Fibroblast of skin of right quadriceps (primary cell): ENCODE measurements at regions not wholly inside any gene's neighbourhood (a gene's known extent, or its start where the extent isn't known, plus 50 kb on each side); places are given as distances from the start of the nearest gene placed in this dataset.
"Not testable (repeated sequence)": the region's sequence is repeated elsewhere in the genome, so short reads cannot be mapped to it uniquely, and the experiment has no call there.

Experiments used
- DNase-seq: peaks from one replicate; pipeline ENCODE4 v3.0.0-alpha.2; 2013

- DNase-seq: peak; percentile 83
These were observed 128.8 kb downstream of the LMNTD1 start for GRCh38 chr12:25424211-25424731.

GRCh38 chr12:25423355-25424050, 129.6 kb downstream of the LMNTD1 start:
- no peak for DNase-seq

- no peak for DNase-seq
These were observed 130.8 kb downstream of the LMNTD1 start for GRCh38 chr12:25422241-25422640.

GRCh38 chr12:25421651-25422167, 131.4 kb downstream of the LMNTD1 start:
- peak; percentile 49 for DNase-seq

GRCh38 chr12:25420116-25420515, 133.0 kb downstream of the LMNTD1 start:
- no peak for DNase-seq

- DNase-seq: no peak
These were observed 133.5 kb downstream of the LMNTD1 start for GRCh38 chr12:25419595-25419994.

GRCh38 chr12:25417071-25417470, 136.0 kb downstream of the LMNTD1 start:
- peak; percentile 42 for DNase-seq

- DNase-seq: no peak
These were observed 136.6 kb downstream of the LMNTD1 start for GRCh38 chr12:25416516-25416915.

- DNase-seq: no peak
These were observed 138.1 kb downstream of the LMNTD1 start for GRCh38 chr12:25415004-25415403.

GRCh38 chr12:25412735-25413134, 140.3 kb downstream of the LMNTD1 start:
- no peak for DNase-seq

- DNase-seq: no peak
These were observed 148.1 kb downstream of the LMNTD1 start for GRCh38 chr12:25404955-25405354.

GRCh38 chr12:25401547-25402345, 151.0 kb upstream of the KRAS start:
- DNase-seq: peak; percentile 31

GRCh38 chr12:25397001-25397400, 146.3 kb upstream of the KRAS start:
- DNase-seq: no peak

GRCh38 chr12:25395227-25395626, 144.5 kb upstream of the KRAS start:
- DNase-seq: no peak

GRCh38 chr12:25394775-25395174, 144.0 kb upstream of the KRAS start:
- not testable (repeated sequence) for DNase-seq

- DNase-seq: no peak
These were observed 143.3 kb upstream of the KRAS start for GRCh38 chr12:25394025-25394424.

GRCh38 chr12:25391346-25391745, 140.6 kb upstream of the KRAS start:
- DNase-seq: not testable (repeated sequence)

GRCh38 chr12:25388183-25388582, 137.5 kb upstream of the KRAS start:
- peak; percentile 24 for DNase-seq

- no peak for DNase-seq
These were observed 137.0 kb upstream of the KRAS start for GRCh38 chr12:25387732-25388050.

GRCh38 chr12:25386831-25387731, 136.4 kb upstream of the KRAS start:
- peak; percentile 88 for DNase-seq

- DNase-seq: no peak
These were observed 134.1 kb upstream of the KRAS start for GRCh38 chr12:25384893-25385248.

- no peak for DNase-seq
These were observed 133.5 kb upstream of the KRAS start for GRCh38 chr12:25384038-25384892.
